ENCODE measurements at regions not wholly inside any gene's neighbourhood (a gene's known extent, or its start where the extent isn't known, plus 50 kb on each side); places are given as distances from the start of the nearest gene placed in this dataset.

- peaks cover 1 to 4% (median 3%) of the 10 kb centered on the region in 4 donors for H3K4me1 Mint-ChIP-seq
- no peak overlapping the region for H3K4me3 ChIP-seq (ENCODE audit: low read length in 2 of 2)
- H3K27me3 ChIP-seq (ENCODE audit: insufficient read depth, low read length) = no peaks in the 10 kb centered on the region
- no peaks in the 10 kb centered on the region for H3K36me3 ChIP-seq (ENCODE audit: insufficient read depth, low read length)
- H3K36me3 Mint-ChIP-seq = no peaks in the 10 kb centered on the region
- DNase-seq = no peak
- POLR2A ChIA-PET (ENCODE audit: partially characterized antibody) = interaction anchor here (1.2 kb wide), 1 partner anchor 24 kb away, joined by 4 read pairs; no protein-coding TSS in a partner anchor
- H3K27me3 Mint-ChIP-seq = peaks cover 0 to 1% of the 10 kb centered on the region in 2 donors
- no peak overlapping the region for H3K27ac ChIP-seq (ENCODE audit: low read depth, low read length)
- no peaks in the 10 kb centered on the region for H3K4me1 ChIP-seq (ENCODE audit: insufficient read depth, low read length)
- intact Hi-C loops (cut with micrococcal nuclease) = no loop called here
- H3K9me3 ChIP-seq (ENCODE audit: control insufficient read depth in 1 of 2, low read length in 2 of 2) = no peaks in the 10 kb centered on the region
- no peaks in the 10 kb centered on the region for H3K9me3 Mint-ChIP-seq
- H3K4me3 Mint-ChIP-seq = no peak overlapping the region
- CTCF ChIA-PET (ENCODE audit: partially characterized antibody) = interaction anchor here (2.4 to 3.2 kb wide), 2 partner anchors 25 to 27 kb away, joined by 5 to 13 read pairs; no protein-coding TSS in a partner anchor
- H3K27ac Mint-ChIP-seq = peak overlapping the region in 1 of 7 donors; percentile 52
Measured at GRCh38 chr2:203789618-203790017, 78.0 kb upstream of the CTLA4 start.

- Histone ChIP-seq H3K4me1 (ENCODE audit: insufficient read depth, low read length) (no peaks in the 10 kb centered on the region), H3K27ac (ENCODE audit: low read depth, low read length) (no peak overlapping the region), H3K36me3 (ENCODE audit: insufficient read depth, low read length) (no peaks in the 10 kb centered on the region), H3K4me3 (ENCODE audit: low read length in 2 of 2) (no peak overlapping the region), H3K27me3 (ENCODE audit: insufficient read depth, low read length) (no peaks in the 10 kb centered on the region), H3K9me3 (ENCODE audit: control insufficient read depth in 1 of 2, low read length in 2 of 2) (no peaks in the 10 kb centered on the region)
- CTCF ChIA-PET (ENCODE audit: partially characterized antibody) = interaction anchor here (2.4 to 3.2 kb wide), 2 partner anchors 24 to 27 kb away, joined by 5 to 13 read pairs; no protein-coding TSS in a partner anchor
- POLR2A ChIA-PET (ENCODE audit: partially characterized antibody) = no interaction called here
- H3K9me3 Mint-ChIP-seq = no peaks in the 10 kb centered on the region
- H3K36me3 Mint-ChIP-seq = no peaks in the 10 kb centered on the region
- DNase-seq = no peak
- H3K4me3 Mint-ChIP-seq = no peak overlapping the region
- peaks cover 0 to 2% (median 0%) of the 10 kb centered on the region in 4 donors for H3K4me1 Mint-ChIP-seq
- peaks cover 0 to 1% of the 10 kb centered on the region in 2 donors for H3K27me3 Mint-ChIP-seq
- no peak overlapping the region for H3K27ac Mint-ChIP-seq
- intact Hi-C loops (cut with micrococcal nuclease) = no loop called here
Measured at GRCh38 chr2:203790134-203790852, 77.3 kb upstream of the CTLA4 start.

- H3K4me3 ChIP-seq (ENCODE audit: low read length in 2 of 2) = no peak overlapping the region
- no peaks in the 10 kb centered on the region for H3K27me3 ChIP-seq (ENCODE audit: insufficient read depth, low read length)
- no peak for DNase-seq
- Mint-ChIP-seq H3K27me3 (peaks cover 0 to 1% of the 10 kb centered on the region in 2 donors), H3K4me3 (no peak overlapping the region), H3K4me1 (peaks cover 8 to 17% (median 12%) of the 10 kb centered on the region in 4 donors), H3K9me3 (peaks cover 0 to 17% (median 12%) of the 10 kb centered on the region in 8 donors), H3K36me3 (peaks cover 0 to 2% of the 10 kb centered on the region in 2 donors), H3K27ac (no peak overlapping the region)
- intact Hi-C loops (cut with micrococcal nuclease) = no loop called here
- no peaks in the 10 kb centered on the region for H3K36me3 ChIP-seq (ENCODE audit: insufficient read depth, low read length)
- CTCF ChIA-PET (ENCODE audit: partially characterized antibody) = interaction anchor here (1.2 to 1.3 kb wide), 2 partner anchors 9 to 61 kb away, joined by 3 to 4 read pairs; no protein-coding TSS in a partner anchor
- H3K27ac ChIP-seq (ENCODE audit: low read depth, low read length) = no peak overlapping the region
- POLR2A ChIA-PET (ENCODE audit: partially characterized antibody) = no interaction called here
- H3K9me3 ChIP-seq (ENCODE audit: control insufficient read depth in 1 of 2, low read length in 2 of 2) = no peaks in the 10 kb centered on the region
- H3K4me1 ChIP-seq (ENCODE audit: insufficient read depth, low read length) = no peaks in the 10 kb centered on the region
Measured at GRCh38 chr2:203796248-203797010, 71.1 kb upstream of the CTLA4 start.

- no peaks in the 10 kb centered on the region for H3K27me3 ChIP-seq (ENCODE audit: insufficient read depth, low read length)
- H3K27ac Mint-ChIP-seq = no peak overlapping the region
- no peak overlapping the region for H3K27ac ChIP-seq (ENCODE audit: low read depth, low read length)
- H3K27me3 Mint-ChIP-seq = no peaks in the 10 kb centered on the region
- H3K36me3 Mint-ChIP-seq = peaks cover 0 to 2% of the 10 kb centered on the region in 2 donors
- intact Hi-C loops (cut with micrococcal nuclease) = no loop called here
- ChIA-PET POLR2A (ENCODE audit: partially characterized antibody) (interaction anchor here (0.6 kb wide), 1 partner anchor 56 kb away, joined by 3 read pairs; no protein-coding TSS in a partner anchor), CTCF (ENCODE audit: partially characterized antibody) (interaction anchor here (0.9 to 1.3 kb wide), 3 partner anchors 9 to 60 kb away, joined by 3 to 4 read pairs (median 3); no protein-coding TSS in a partner anchor)
- DNase-seq = no peak
- peaks cover 13 to 20% (median 16%) of the 10 kb centered on the region in 4 donors for H3K4me1 Mint-ChIP-seq
- no peak overlapping the region for H3K4me3 ChIP-seq (ENCODE audit: low read length in 2 of 2)
- peaks cover 1% of the 10 kb centered on the region for H3K4me1 ChIP-seq (ENCODE audit: insufficient read depth, low read length)
- peaks cover 0 to 21% (median 13%) of the 10 kb centered on the region in 8 donors for H3K9me3 Mint-ChIP-seq
- H3K4me3 Mint-ChIP-seq = no peak overlapping the region
- H3K9me3 ChIP-seq (ENCODE audit: control insufficient read depth in 1 of 2, low read length in 2 of 2) = no peaks in the 10 kb centered on the region
- H3K36me3 ChIP-seq (ENCODE audit: insufficient read depth, low read length) = no peaks in the 10 kb centered on the region
Measured at GRCh38 chr2:203797276-203797675, 70.3 kb upstream of the CTLA4 start.

- H3K36me3 Mint-ChIP-seq = peaks cover 0 to 2% of the 10 kb centered on the region in 2 donors
- no peak overlapping the region for H3K4me3 Mint-ChIP-seq
- H3K27me3 Mint-ChIP-seq = no peaks in the 10 kb centered on the region
- POLR2A ChIA-PET (ENCODE audit: partially characterized antibody) = interaction anchor here (0.6 to 1.6 kb wide), 2 partner anchors 56 to 58 kb away, joined by 3 to 4 read pairs; no protein-coding TSS in a partner anchor
- DNase-seq = no peak
- H3K27me3 ChIP-seq (ENCODE audit: insufficient read depth, low read length) = no peaks in the 10 kb centered on the region
- intact Hi-C loops (cut with micrococcal nuclease) = no loop called here
- H3K4me3 ChIP-seq (ENCODE audit: low read length in 2 of 2) = no peak overlapping the region
- H3K27ac ChIP-seq (ENCODE audit: low read depth, low read length) = no peak overlapping the region
- no peaks in the 10 kb centered on the region for H3K9me3 ChIP-seq (ENCODE audit: control insufficient read depth in 1 of 2, low read length in 2 of 2)
- CTCF ChIA-PET (ENCODE audit: partially characterized antibody) = interaction anchor here (0.9 to 1.3 kb wide), 3 partner anchors 8 to 60 kb away, joined by 3 to 4 read pairs (median 3); no protein-coding TSS in a partner anchor
- no peak overlapping the region for H3K27ac Mint-ChIP-seq
- peaks cover 0 to 21% (median 13%) of the 10 kb centered on the region in 8 donors for H3K9me3 Mint-ChIP-seq
- no peaks in the 10 kb centered on the region for H3K36me3 ChIP-seq (ENCODE audit: insufficient read depth, low read length)
- peaks cover 17 to 24% (median 20%) of the 10 kb centered on the region in 4 donors for H3K4me1 Mint-ChIP-seq
- peaks cover 5% of the 10 kb centered on the region for H3K4me1 ChIP-seq (ENCODE audit: insufficient read depth, low read length)
Measured at GRCh38 chr2:203797712-203798111, 69.9 kb upstream of the CTLA4 start.

GRCh38 chr2:203798296-203799087 is 69.1 kb upstream of the CTLA4 start:
- H3K4me1 Mint-ChIP-seq = peaks cover 25 to 32% (median 28%) of the 10 kb centered on the region in 4 donors
- H3K27ac Mint-ChIP-seq = peak overlapping the region in 1 of 7 donors; percentile 81
- Histone ChIP-seq H3K9me3 (ENCODE audit: control insufficient read depth in 1 of 2, low read length in 2 of 2) (no peaks in the 10 kb centered on the region), H3K27ac (ENCODE audit: low read depth, low read length) (no peak overlapping the region), H3K36me3 (ENCODE audit: insufficient read depth, low read length) (no peaks in the 10 kb centered on the region), H3K4me3 (ENCODE audit: low read length in 2 of 2) (no peak overlapping the region), H3K27me3 (ENCODE audit: insufficient read depth, low read length) (no peaks in the 10 kb centered on the region), H3K4me1 (ENCODE audit: insufficient read depth, low read length) (peaks cover 13% of the 10 kb centered on the region)
- no peaks in the 10 kb centered on the region for H3K27me3 Mint-ChIP-seq
- ChIA-PET POLR2A (ENCODE audit: partially characterized antibody) (interaction anchor here (1.3 to 1.6 kb wide), 2 partner anchors 12 to 58 kb away, joined by 4 read pairs; no protein-coding TSS in a partner anchor), CTCF (ENCODE audit: partially characterized antibody) (interaction anchor here (1.6 kb wide), 1 partner anchor 16 kb away, joined by 9 read pairs; no protein-coding TSS in a partner anchor)
- H3K36me3 Mint-ChIP-seq = peaks cover 0 to 2% of the 10 kb centered on the region in 2 donors
- intact Hi-C loops (cut with micrococcal nuclease) = no loop called here
- H3K4me3 Mint-ChIP-seq = no peak overlapping the region
- H3K9me3 Mint-ChIP-seq = peaks cover 0 to 21% (median 13%) of the 10 kb centered on the region in 8 donors
- no peak for DNase-seq
